GM12878 (cell line): ENCODE measurements at regions not wholly inside any gene's neighbourhood (a gene's known extent, or its start where the extent isn't known, plus 50 kb on each side); places are given as distances from the start of the nearest gene placed in this dataset.

Experiments
- CHD2 ChIP-seq: IDR thresholded peaks from 2 replicates; pipeline ENCODE4 v1.6.1; 2011; ENCODE audit warnings: low read depth, low read length, improper control_type of control experiment, borderline replicate concordance
- FOS ChIP-seq: IDR thresholded peaks from 3 replicates; pipeline ENCODE4 v1.6.1; 2011; ENCODE audit warnings: borderline replicate concordance; ENCODE audit not compliant: insufficient read length; ENCODE audit errors: extremely low read depth
- GABPA ChIP-seq: IDR thresholded peaks from 2 replicates; pipeline ENCODE4 v1.6.1; 2014; ENCODE audit warnings: antibody characterized with exemption, low read depth, mild to moderate bottlenecking, inconsistent platforms
- KLF5 ChIP-seq: fragments of 450-650 bp; IDR thresholded peaks from 2 replicates; pipeline ENCODE4 v1.6.1; 2014; ENCODE audit warnings: mild to moderate bottlenecking; ENCODE audit not compliant: partially characterized antibody
- NR2C1 ChIP-seq: fragments of 450-650 bp; IDR thresholded peaks from 2 replicates; pipeline ENCODE4 v1.6.1; 2017; ENCODE audit warnings: antibody characterized with exemption, mild to moderate bottlenecking, moderate library complexity
- POU2F2 ChIP-seq: IDR thresholded peaks from 3 replicates; pipeline ENCODE4 v1.6.1; 2011; ENCODE audit warnings: low read depth, mild to moderate bottlenecking, low read length, borderline replicate concordance
- RAD21 ChIP-seq: IDR thresholded peaks from 2 replicates; pipeline ENCODE4 v1.6.1; 2011; ENCODE audit warnings: mild to moderate bottlenecking, low read depth, low read length, moderate library complexity; ENCODE audit not compliant: insufficient read depth
- RUNX3 ChIP-seq: IDR thresholded peaks from 2 replicates; pipeline ENCODE4 v1.6.1; 2012; ENCODE audit warnings: low read length, inconsistent platforms
- SKIL ChIP-seq: fragments of 450-650 bp; IDR thresholded peaks from 2 replicates; pipeline ENCODE4 v1.6.1; 2017; ENCODE audit warnings: mild to moderate bottlenecking, low read depth, inconsistent platforms; ENCODE audit not compliant: poor library complexity, severe bottlenecking
- TCF3 ChIP-seq: IDR thresholded peaks from 2 replicates; pipeline ENCODE4 v1.6.1; 2012; ENCODE audit warnings: low read depth, mild to moderate bottlenecking, low read length, borderline replicate concordance; ENCODE audit not compliant: insufficient read depth
- TCF7 ChIP-seq: IDR thresholded peaks from 2 replicates; pipeline ENCODE4 v1.6.1; 2014; ENCODE audit warnings: antibody characterized with exemption, borderline replicate concordance
- ZNF24 ChIP-seq: fragments of 450-650 bp; IDR thresholded peaks from 2 replicates; pipeline ENCODE4 v1.6.1; 2017; ENCODE audit warnings: antibody characterized with exemption, mild to moderate bottlenecking
- TF ChIP-seq, protein P1 (sequence below), 3 experiments: IDR thresholded peaks in 2 of 3; conservative IDR thresholded peaks in 1 of 3; 2 replicates each; pipeline ENCODE4 v1.5.1; 2011; ENCODE audit warnings: low read depth in 3 of 3, low read length in 3 of 3, mild to moderate bottlenecking in 3 of 3, control low read depth in 2 of 3, moderate library complexity in 2 of 3, inconsistent platforms in 1 of 3, mixed read lengths in 1 of 3; ENCODE audit not compliant: control insufficient read depth in 2 of 3, insufficient read depth in 1 of 3; ENCODE audit errors: extremely low read depth in 1 of 3

- TF ChIP-seq, protein P1, sequence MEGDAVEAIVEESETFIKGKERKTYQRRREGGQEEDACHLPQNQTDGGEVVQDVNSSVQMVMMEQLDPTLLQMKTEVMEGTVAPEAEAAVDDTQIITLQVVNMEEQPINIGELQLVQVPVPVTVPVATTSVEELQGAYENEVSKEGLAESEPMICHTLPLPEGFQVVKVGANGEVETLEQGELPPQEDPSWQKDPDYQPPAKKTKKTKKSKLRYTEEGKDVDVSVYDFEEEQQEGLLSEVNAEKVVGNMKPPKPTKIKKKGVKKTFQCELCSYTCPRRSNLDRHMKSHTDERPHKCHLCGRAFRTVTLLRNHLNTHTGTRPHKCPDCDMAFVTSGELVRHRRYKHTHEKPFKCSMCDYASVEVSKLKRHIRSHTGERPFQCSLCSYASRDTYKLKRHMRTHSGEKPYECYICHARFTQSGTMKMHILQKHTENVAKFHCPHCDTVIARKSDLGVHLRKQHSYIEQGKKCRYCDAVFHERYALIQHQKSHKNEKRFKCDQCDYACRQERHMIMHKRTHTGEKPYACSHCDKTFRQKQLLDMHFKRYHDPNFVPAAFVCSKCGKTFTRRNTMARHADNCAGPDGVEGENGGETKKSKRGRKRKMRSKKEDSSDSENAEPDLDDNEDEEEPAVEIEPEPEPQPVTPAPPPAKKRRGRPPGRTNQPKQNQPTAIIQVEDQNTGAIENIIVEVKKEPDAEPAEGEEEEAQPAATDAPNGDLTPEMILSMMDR (IDR thresholded peaks at IDR 0.05 in 2 of 3, conservative IDR thresholded peaks at IDR 0.05 in 1 of 3; ENCODE audit: control insufficient read depth in 2 of 3, extremely low read depth in 1 of 3, insufficient read depth in 1 of 3, low read depth in 3 of 3, low read length in 3 of 3): peak; percentile 71 to 87 (median 86)
- TF ChIP-seq SKIL (peak; percentile 34), TCF3 (no peak), RUNX3 (0 out of 2 replicates have a peak, but pooled peaks have one; percentile 4), CHD2 (no peak), GABPA (no peak), KLF5 (no peak), RAD21 (peak; percentile 99), ZNF24 (peak; percentile 56; the same call in 1 of the 2 replicates), POU2F2 (0 out of 3 replicates have a peak, but pooled peaks have one; percentile 14), FOS (no peak), TCF7 (no peak), NR2C1 (peak; percentile 59; the same call in 1 of the 2 replicates)
Measured at GRCh38 chr7:135801045-135801693, 52.6 kb upstream of the FAM180A start (continued).
